Esophagus muscularis mucosa (tissue), 3 donors: ENCODE measurements at regions not wholly inside any gene's neighbourhood (a gene's known extent, or its start where the extent isn't known, plus 50 kb on each side); places are given as distances from the start of the nearest gene placed in this dataset.

Source experiments
- POLR2A ChIP-seq: fragments of 450-650 bp; IDR thresholded peaks from one replicate; pipeline ENCODE4 v1.6.1; 2017; ENCODE audit warnings: antibody characterized with exemption, moderate library complexity, mild to moderate bottlenecking, low read depth
- TF ChIP-seq, protein P1 (sequence below), 3 experiments: fragments of 200-600 bp in 2 of 3; fragments of 450-650 bp in 1 of 3; sonication (generic) in 2 of 3; IDR thresholded peaks; one replicate each; pipeline ENCODE4 v1.5.1; 2017 to 2019; ENCODE audit warnings: antibody characterized with exemption in 3 of 3, mild to moderate bottlenecking in 2 of 3, moderate library complexity in 1 of 3

DNA sequence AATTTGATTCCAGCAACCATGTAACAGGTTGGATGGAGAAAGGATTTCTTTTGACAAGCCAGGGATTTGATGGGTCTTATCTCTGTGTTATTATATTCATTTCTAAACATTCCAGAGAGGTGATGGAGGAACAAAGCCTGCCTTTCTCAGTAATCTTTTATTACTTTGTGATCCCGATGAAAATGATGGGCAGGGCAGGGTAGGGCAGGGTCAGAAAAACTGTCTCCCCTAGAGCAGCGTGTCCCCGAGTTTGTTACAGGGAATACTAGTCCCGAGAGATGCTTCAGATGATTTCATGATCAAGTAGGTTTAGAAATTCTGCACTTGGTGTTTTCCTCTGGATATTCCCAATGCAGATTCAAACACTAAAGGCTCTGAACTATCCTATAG is 111.8 kb upstream of the RGMA start:
- TF ChIP-seq, protein P1, sequence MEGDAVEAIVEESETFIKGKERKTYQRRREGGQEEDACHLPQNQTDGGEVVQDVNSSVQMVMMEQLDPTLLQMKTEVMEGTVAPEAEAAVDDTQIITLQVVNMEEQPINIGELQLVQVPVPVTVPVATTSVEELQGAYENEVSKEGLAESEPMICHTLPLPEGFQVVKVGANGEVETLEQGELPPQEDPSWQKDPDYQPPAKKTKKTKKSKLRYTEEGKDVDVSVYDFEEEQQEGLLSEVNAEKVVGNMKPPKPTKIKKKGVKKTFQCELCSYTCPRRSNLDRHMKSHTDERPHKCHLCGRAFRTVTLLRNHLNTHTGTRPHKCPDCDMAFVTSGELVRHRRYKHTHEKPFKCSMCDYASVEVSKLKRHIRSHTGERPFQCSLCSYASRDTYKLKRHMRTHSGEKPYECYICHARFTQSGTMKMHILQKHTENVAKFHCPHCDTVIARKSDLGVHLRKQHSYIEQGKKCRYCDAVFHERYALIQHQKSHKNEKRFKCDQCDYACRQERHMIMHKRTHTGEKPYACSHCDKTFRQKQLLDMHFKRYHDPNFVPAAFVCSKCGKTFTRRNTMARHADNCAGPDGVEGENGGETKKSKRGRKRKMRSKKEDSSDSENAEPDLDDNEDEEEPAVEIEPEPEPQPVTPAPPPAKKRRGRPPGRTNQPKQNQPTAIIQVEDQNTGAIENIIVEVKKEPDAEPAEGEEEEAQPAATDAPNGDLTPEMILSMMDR (IDR thresholded peaks at IDR 0.05), result no peak
- TF ChIP-seq POLR2A, result no peak
